Fibroblast of pulmonary artery (primary cell): ENCODE measurements at regions not wholly inside any gene's neighbourhood (a gene's known extent, or its start where the extent isn't known, plus 50 kb on each side); places are given as distances from the start of the nearest gene placed in this dataset.

Experiments
- DNase-seq: peaks from one replicate; pipeline ENCODE4 v3.0.0-alpha.2; 2010; ENCODE audit warnings: low read depth
- H3K4me3 ChIP-seq: replicated peaks from 2 replicates; pipeline ENCODE4 v1.5.1; 2011; ENCODE audit warnings: low read depth, mild to moderate bottlenecking, control low read depth, low read length, moderate library complexity
- TF ChIP-seq, protein P1 (sequence below): IDR thresholded peaks from 2 replicates; pipeline ENCODE4 v1.5.1; 2011; ENCODE audit warnings: mild to moderate bottlenecking, control low read depth, low read length, inconsistent platforms; ENCODE audit errors: missing control alignments

DNA sequence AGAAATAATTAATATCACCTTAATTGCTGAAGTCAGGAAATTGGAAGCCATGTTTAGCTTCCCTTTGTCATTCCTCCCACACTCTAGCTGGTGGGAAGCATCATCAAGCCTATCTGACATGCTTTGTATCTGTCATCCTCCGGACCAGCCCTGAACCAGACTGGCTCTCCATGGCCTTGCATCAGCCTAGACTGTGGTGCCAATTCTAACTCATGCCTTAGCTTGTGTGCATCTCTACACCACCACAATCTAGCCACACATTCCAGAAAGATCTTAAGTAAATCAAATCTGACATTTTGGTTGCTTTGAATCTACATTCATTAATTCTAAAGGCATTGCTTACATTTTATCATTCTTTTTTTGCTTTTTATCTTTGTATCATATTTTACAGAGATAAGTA lies 196.4 kb upstream of the VSTM2A start:
- no peak for DNase-seq
- H3K4me3 ChIP-seq = no peak overlapping the region
- TF ChIP-seq, protein P1, sequence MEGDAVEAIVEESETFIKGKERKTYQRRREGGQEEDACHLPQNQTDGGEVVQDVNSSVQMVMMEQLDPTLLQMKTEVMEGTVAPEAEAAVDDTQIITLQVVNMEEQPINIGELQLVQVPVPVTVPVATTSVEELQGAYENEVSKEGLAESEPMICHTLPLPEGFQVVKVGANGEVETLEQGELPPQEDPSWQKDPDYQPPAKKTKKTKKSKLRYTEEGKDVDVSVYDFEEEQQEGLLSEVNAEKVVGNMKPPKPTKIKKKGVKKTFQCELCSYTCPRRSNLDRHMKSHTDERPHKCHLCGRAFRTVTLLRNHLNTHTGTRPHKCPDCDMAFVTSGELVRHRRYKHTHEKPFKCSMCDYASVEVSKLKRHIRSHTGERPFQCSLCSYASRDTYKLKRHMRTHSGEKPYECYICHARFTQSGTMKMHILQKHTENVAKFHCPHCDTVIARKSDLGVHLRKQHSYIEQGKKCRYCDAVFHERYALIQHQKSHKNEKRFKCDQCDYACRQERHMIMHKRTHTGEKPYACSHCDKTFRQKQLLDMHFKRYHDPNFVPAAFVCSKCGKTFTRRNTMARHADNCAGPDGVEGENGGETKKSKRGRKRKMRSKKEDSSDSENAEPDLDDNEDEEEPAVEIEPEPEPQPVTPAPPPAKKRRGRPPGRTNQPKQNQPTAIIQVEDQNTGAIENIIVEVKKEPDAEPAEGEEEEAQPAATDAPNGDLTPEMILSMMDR = no peak

DNA sequence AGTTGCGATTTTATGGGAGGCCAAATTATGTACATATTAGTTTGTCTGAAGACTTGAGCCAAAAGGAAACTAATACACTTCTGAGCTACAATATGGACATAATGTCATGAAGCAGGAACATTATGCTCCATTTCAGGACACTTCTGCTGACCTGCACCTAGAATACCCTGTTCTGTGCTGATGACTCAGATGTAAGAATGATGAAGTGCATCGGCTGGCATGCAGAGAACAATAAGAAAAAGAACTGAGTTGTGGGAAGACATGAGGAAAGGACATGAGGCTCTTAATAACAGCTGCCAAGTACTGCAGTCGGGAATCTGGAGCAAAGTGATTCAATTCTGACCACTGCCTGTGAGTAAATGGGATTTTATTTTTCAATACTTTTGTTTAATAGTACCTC lies 192.9 kb upstream of the VSTM2A start:
- H3K4me3 ChIP-seq = no peak overlapping the region
- TF ChIP-seq, protein P1 = no peak
- peak; percentile 39 for DNase-seq

DNA sequence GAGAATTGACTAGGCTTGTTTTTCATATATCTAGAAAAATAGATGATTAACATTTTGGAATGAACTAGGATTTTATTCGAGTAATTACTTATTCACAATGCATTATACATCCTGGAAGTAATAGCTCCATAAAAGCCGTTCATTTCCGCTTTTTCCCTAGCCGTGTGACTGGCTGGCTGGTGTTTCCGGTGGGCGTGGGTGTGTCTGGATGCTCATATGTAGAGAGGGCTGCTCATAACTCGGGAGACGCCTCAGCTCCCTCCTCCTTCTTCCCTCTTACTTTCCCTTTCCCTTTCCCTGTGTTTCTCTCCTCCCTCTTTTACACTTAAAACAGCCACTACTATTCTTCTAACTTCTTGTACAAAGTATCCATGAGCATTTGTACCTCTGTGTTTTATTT lies 187.7 kb upstream of the VSTM2A start:
- no peak overlapping the region for H3K4me3 ChIP-seq
- no peak for DNase-seq
- TF ChIP-seq, protein P1 = no peak

DNA sequence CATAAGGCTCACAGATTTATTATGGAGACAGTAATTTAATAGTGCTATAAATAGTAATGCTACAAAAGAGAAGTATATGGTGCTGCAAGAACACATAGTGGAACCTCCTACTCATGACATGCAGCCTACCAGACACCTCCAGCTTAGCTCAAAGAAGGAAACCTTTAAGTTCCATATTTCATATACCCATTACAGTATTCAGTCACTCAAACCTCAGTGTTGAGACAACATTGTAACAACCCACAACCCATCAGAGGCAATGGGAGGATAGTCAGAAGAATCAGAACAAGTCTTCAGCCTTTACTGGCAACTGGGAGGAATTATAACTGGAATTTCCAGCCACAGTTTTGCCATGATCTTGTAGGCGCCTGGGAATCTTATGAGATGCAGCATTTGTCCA lies 186.3 kb upstream of the VSTM2A start:
- no peak for DNase-seq
- TF ChIP-seq, protein P1 = no peak
- H3K4me3 ChIP-seq = no peak overlapping the region

DNA sequence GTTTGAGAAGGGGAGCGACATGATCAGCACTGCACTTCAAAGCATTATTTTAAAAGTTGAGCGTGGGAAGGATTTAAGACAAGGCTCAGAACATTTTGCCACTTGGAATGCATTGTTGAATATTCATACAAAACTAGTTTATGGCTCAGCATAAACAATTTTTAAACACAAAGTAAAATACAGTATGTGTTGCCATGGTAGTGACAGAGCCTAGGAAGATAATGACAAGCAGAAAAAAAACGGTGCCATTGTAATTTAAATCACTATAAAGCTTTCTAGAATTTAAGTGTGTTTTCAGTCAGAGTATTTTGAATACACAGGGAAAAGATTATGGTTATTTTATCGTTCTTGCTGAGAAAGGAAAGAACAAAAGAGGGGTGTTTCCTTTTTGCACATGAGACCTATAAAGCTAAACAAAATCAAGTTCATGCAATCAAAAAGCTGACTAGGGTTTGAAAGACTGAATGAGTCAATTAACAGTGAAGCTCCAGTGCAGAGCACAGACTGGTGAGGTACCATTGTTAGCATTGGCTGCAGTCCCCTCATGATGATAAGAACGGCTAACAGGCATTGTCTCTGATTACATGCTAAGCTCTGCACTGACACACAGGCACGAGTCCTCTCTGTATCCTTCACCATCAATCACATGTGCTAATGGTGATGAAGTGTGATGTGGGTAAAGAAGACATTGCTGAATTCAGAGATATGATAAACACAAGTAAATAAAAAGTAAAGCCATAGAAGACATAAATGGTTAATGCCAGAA lies 181.9 kb upstream of the VSTM2A start:
- TF ChIP-seq, protein P1 = no peak
- DNase-seq = no peak
- H3K4me3 ChIP-seq = no peak overlapping the region

DNA sequence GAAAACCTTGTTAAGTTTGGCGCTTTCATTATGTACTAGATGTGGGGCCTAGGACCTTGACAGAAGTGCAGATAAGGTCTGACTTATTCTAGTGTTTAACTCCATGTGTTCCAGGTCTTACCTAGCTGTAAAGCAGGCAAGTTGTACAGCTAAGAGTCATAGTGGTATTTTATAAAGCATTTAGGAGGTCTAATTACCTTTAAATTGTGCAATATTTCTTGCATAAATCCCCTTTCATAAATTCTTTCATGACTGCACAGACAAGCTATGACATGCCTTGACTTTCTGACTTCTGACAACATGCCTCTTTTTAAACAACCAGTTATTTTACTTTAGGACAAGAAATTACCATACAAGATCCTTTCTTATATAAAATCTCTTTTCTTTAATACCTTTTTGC lies 151.6 kb upstream of the VSTM2A start:
- DNase-seq = no peak
- no peak overlapping the region for H3K4me3 ChIP-seq
- TF ChIP-seq, protein P1 = no peak

DNA sequence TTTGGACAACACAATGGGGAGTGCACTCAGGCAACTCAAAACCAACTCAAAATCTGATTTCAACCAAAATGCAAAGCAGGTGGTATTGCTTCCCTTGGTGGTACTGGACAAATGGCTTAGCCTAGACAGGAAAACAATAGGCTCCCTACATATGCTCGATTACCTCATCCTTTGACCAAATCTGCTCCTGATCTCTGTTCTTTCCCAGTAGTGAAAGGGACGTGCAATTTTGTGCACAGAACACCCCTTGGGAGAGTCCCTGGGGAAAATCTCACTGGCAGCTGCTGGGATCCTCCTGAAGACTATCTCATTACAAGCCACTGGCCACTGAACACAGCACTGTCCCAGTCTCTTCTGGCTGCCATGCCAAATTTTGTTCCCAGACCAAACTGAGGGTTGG lies 149.2 kb upstream of the VSTM2A start:
- TF ChIP-seq, protein P1 = no peak
- no peak for DNase-seq
- H3K4me3 ChIP-seq = no peak overlapping the region
